ENCODE measurements at regions not wholly inside any gene's neighbourhood (a gene's known extent, or its start where the extent isn't known, plus 50 kb on each side); places are given as distances from the start of the nearest gene placed in this dataset.

DNA sequence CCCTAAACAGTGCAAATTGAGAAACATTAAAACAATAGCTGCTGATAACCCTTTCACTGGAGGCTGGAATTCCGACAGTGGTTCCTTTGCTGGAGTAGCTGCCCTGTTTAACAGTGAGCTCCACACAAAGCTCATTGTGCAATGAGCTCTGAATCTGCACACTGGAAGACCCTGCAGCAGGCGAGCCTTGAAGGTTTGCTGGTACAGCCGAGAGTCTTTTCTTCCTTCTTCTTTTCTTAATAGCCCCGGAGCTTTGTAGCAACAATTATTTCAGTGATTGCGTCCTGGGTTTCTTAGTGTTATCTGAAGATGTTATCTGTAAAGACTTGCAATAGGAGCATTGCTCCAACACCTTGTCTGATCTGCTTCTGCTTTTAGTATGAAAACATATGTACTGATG, 50.8 kb upstream of the CXCR4 start:
- WGBS, 10 experiments = 22 to 82% (median 49%) methylated on average over 2 to 5 of the region's 5 CpGs; no CpG with 5 or more reads in 3 of the 10 experiments
- Histone ChIP-seq H3K4me3 (no peak overlapping the region), H3K4me1 (replicated peaks in 1 of 2) (peaks cover 35 to 46% of the 10 kb centered on the region in 2 donors), H3K27ac (peak overlapping the region; percentile 1 to 48)
- peak in 5 of 8 experiments; percentile 19 to 47 (median 35) for ATAC-seq (replicated peaks in 6 of 8)
- in situ Hi-C loops (cut with MboI; ENCODE audit: low pct_unique_long_range_greater_than_20kb in 2 of 9, low sequenced_read_pairs in 9 of 9, unreplicated experiment in 9 of 9) = no loop called here

DNA sequence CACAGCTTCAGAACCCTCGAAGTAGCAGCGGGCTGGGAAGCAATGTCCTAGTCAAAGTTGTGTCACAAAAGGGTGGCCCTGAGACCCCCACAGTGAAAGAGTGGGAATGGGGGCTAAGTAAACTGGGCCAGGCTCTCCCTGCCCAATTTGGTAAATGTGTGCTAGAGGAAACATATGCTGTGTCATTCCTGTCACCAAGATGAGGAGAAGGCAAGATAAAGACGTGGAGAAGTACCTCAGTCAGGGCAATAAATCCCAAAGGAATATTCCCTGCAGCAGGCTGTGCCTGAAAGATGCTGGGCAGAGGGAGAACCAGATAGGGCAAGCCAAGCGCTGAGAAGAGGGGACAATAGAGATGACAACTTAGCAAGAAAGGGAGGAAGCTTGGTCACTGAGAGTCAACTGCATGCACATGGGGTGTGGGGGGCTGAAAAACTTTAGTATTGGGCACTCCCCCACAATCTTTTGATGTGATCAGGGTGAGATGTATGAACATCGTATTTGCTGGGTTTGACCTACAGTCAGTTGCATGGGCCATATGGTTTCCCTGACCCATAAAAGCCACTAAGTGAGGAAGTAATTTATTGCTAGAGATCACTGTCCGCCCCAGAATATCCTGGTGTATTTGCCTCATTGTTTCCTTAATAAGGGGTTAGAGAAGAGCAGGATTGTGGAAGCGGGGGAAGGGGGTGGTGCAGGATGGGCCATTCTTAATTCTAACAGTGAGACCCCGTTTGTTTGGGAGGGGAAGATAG, 49.9 kb upstream of the CXCR4 start:
- in situ Hi-C loops (cut with MboI; ENCODE audit: low pct_unique_long_range_greater_than_20kb in 2 of 9, low sequenced_read_pairs in 9 of 9, unreplicated experiment in 9 of 9) = no loop called here
- ATAC-seq (replicated peaks in 6 of 8) = peak in 4 of 8 experiments; percentile 29 to 64 (median 59)
- 0 to 73% (median 40%) methylated on average over 1 to 8 of the region's 8 CpGs; no CpG with 5 or more reads in 1 of the 10 experiments for WGBS, 10 experiments
- Histone ChIP-seq H3K4me3 (no peak overlapping the region), H3K27ac (peak overlapping the region in 1 of 2 donors; percentile 1), H3K4me1 (replicated peaks in 1 of 2) (peaks cover 36 to 42% of the 10 kb centered on the region in 2 donors)
